Hippocampal formation (tissue), 2 donors: ENCODE measurements at regions not wholly inside any gene's neighbourhood (a gene's known extent, or its start where the extent isn't known, plus 50 kb on each side); places are given as distances from the start of the nearest gene placed in this dataset.

Source experiments
- DNase-seq, 2 donors: peaks; one replicate each; lab custom pipeline; 2025; lab: John Stamatoyannopoulos, UW

GRCh38 chr9:91040371-91041215 is 239.0 kb downstream of the SYK start:
- no peak for DNase-seq

- no peak for DNase-seq
Measured at GRCh38 chr9:91042024-91042423, 240.4 kb downstream of the SYK start.

GRCh38 chr9:91042541-91042940 is 240.9 kb downstream of the SYK start:
- DNase-seq, result no peak

GRCh38 chr9:91043056-91043810 is 241.6 kb downstream of the SYK start:
- DNase-seq, result no peak

- DNase-seq, result no peak
Measured at GRCh38 chr9:91043811-91044175, 242.2 kb downstream of the SYK start.

GRCh38 chr9:91044354-91044753 is 242.7 kb downstream of the SYK start:
- no peak for DNase-seq

GRCh38 chr9:91045041-91045440 is 243.4 kb downstream of the SYK start:
- no peak for DNase-seq

- DNase-seq, result no peak
Measured at GRCh38 chr9:91047529-91047928, 245.9 kb downstream of the SYK start.

- no peak for DNase-seq
Measured at GRCh38 chr9:91047993-91048607, 246.5 kb downstream of the SYK start.

GRCh38 chr9:91048749-91049148 is 247.1 kb downstream of the SYK start:
- DNase-seq, result no peak

- no peak for DNase-seq
Measured at GRCh38 chr9:91053824-91054223, 252.2 kb downstream of the SYK start.

GRCh38 chr9:91055845-91056244 is 254.2 kb downstream of the SYK start:
- no peak for DNase-seq

- DNase-seq, result no peak
Measured at GRCh38 chr9:91056486-91056885, 254.9 kb downstream of the SYK start.

GRCh38 chr9:91056917-91057316 is 255.3 kb downstream of the SYK start:
- DNase-seq, result no peak

- DNase-seq, result no peak
Measured at GRCh38 chr9:91059713-91060112, 258.1 kb downstream of the SYK start.

GRCh38 chr9:91060520-91061343 is 259.1 kb downstream of the SYK start:
- DNase-seq, result no peak

GRCh38 chr9:91061506-91061905 is 259.9 kb downstream of the SYK start:
- no peak for DNase-seq

- DNase-seq, result no peak
Measured at GRCh38 chr9:91062281-91062680, 260.7 kb downstream of the SYK start.

- no peak for DNase-seq
Measured at GRCh38 chr9:91063471-91063870, 261.9 kb downstream of the SYK start.

GRCh38 chr9:91065231-91066041 is 263.8 kb downstream of the SYK start:
- no peak for DNase-seq

- DNase-seq, result no peak
Measured at GRCh38 chr9:91066042-91066415, 264.4 kb downstream of the SYK start.
